ENCODE measurements at regions not wholly inside any gene's neighbourhood (a gene's known extent, or its start where the extent isn't known, plus 50 kb on each side); places are given as distances from the start of the nearest gene placed in this dataset.

- ATAC-seq (ENCODE audit: low FRiP score) (no peak), DNase-seq (ENCODE audit: low spot score) (no peak)
- no peak for TF ChIP-seq CTCF (IDR thresholded peaks at IDR 0.05)
Measured at GRCh38 chr12:107244584-107244983, 151.2 kb upstream of the CRY1 start.

- ATAC-seq (ENCODE audit: low FRiP score): no peak
- no peak for DNase-seq (ENCODE audit: low spot score)
- no peak for TF ChIP-seq CTCF (IDR thresholded peaks at IDR 0.05)
Measured at GRCh38 chr12:107247650-107248049, 154.3 kb upstream of the CRY1 start.

- no peak for ATAC-seq (ENCODE audit: low FRiP score)
- no peak for TF ChIP-seq CTCF (IDR thresholded peaks at IDR 0.05)
- no peak for DNase-seq (ENCODE audit: low spot score)
Measured at GRCh38 chr12:107248187-107248586, 154.8 kb upstream of the CRY1 start.

- no peak for TF ChIP-seq CTCF (IDR thresholded peaks at IDR 0.05)
- DNase-seq (ENCODE audit: low spot score) (no peak), ATAC-seq (ENCODE audit: low FRiP score) (no peak)
Measured at GRCh38 chr12:107251288-107251687, 157.9 kb upstream of the CRY1 start.

GRCh38 chr12:107253361-107253760 is 160.0 kb upstream of the CRY1 start:
- no peak for TF ChIP-seq CTCF (IDR thresholded peaks at IDR 0.05)
- no peak for DNase-seq (ENCODE audit: low spot score)
- no peak for ATAC-seq (ENCODE audit: low FRiP score)

- no peak for ATAC-seq (ENCODE audit: low FRiP score)
- TF ChIP-seq CTCF (IDR thresholded peaks at IDR 0.05): no peak
- DNase-seq (ENCODE audit: low spot score): no peak
Measured at GRCh38 chr12:107254258-107254856, 161.0 kb upstream of the CRY1 start.

- ATAC-seq (ENCODE audit: low FRiP score): no peak
- no peak for DNase-seq (ENCODE audit: low spot score)
- TF ChIP-seq CTCF (IDR thresholded peaks at IDR 0.05): no peak
Measured at GRCh38 chr12:107258780-107259179, 165.4 kb upstream of the CRY1 start.

Data from omental fat pad (tissue), 3 donors.